ENCODE measurements at regions not wholly inside any gene's neighbourhood (a gene's known extent, or its start where the extent isn't known, plus 50 kb on each side); places are given as distances from the start of the nearest gene placed in this dataset.

- no peak for DNase-seq
These were observed 51.4 kb upstream of the SEC61G start for GRCh38 chr7:54810401-54810800.

DNA sequence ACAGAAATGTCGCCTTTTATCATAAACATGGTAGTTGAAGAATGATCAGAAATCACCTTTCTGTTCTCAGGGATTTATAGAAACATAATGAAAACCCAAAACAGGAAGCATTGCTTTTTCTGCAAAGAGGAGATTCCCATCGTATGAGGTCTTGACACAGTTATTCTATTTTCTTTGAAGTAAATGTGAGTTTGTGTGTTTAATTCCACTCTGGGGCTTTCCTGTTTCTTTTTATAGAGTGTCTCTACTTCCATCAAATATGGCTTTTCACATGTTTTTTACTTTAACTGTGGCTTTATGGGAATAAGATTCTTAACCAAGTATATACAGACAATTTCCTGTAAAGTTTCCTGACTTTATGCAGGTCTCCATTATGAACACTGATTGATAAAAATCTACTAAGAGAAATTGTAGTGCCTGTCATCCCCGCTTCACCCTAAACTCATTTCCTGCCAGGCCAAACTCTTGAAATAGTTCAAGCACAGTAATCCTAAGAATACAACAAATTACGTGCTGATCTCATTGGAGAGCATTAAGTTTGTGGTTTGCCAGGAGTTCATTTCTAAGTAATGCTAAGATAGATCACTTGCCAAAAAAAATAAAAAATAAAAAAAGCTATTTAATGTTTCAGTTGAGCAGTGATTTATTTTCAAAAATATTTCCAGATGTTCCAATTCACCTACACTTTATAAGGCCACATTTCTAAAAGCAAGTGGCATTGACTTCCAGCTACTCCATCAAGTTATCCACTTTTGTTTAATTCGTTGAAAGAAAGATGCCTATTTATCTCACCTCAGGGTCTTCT, 52.2 kb upstream of the SEC61G start:
- DNase-seq, result no peak

DNA sequence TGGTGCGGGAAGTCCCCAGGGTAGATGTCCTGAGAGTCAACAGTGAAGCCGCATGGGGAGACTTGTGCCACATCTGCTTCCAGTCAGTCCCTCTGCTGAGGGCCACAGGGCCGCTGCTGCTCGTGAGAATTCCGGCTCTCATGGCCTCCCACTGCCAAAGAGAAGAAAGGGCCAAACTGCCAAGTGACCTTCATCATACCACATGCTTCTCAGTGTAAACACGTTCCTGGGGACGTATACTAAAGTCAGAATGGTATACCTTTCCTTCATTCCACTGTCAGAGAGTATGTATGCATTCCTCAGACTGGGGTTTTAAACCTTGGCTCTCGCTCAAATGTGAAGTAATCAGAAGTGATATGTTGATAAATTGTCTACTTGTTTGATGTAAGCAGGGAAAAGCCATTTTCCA, 52.8 kb upstream of the SEC61G start:
- DNase-seq, result no peak

GRCh38 chr7:54812756-54813322, 53.8 kb upstream of the SEC61G start:
- no peak for DNase-seq

GRCh38 chr7:54813398-54813797, 54.4 kb upstream of the SEC61G start:
- peak in 1 of 56 donors; percentile 12 for DNase-seq

DNA sequence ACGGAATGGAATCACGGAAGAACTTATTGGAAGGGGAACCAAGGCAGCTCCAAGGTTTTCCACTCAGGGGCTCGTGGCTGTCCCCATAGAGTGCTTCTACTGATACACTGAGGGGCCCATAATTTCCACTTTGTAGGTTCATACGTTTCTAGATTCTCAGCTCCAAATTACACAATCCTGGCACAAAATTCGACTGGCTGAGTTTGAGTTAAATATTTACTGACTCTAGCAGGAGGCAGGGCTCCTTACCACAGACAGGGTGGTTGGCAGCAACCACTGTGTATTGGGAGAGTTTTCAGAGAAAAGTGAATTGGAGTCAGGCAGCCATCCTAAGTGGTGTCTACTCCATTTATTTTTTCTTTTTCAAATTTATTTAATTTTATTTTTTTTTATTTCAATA, 55.4 kb upstream of the SEC61G start:
- DNase-seq, result no peak

GRCh38 chr7:54817152-54817551, 58.1 kb upstream of the SEC61G start:
- DNase-seq, result no peak

GRCh38 chr7:54823776-54824175, 64.8 kb upstream of the SEC61G start:
- peak in 6 of 56 donors; percentile 11 to 42 (median 24) for DNase-seq

DNA sequence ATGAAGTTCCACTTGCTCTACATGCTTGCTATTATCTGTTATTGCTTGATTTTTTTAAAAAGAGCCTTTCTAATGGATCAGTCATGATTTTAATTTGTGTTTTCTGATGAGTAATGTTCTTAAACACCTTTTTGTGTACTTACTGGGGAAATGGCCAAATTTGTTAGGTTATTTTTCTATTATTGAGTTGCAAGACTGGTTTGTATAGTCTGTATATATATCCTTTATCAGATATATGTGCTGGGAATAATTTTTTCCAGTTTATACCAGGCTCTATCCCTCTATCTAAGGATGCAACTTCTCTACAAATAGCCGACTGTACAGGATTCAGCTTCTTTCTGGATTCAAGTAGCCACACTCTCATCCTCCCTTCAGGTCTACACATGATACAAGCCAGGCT, 65.6 kb upstream of the SEC61G start:
- DNase-seq, result no peak

DNA sequence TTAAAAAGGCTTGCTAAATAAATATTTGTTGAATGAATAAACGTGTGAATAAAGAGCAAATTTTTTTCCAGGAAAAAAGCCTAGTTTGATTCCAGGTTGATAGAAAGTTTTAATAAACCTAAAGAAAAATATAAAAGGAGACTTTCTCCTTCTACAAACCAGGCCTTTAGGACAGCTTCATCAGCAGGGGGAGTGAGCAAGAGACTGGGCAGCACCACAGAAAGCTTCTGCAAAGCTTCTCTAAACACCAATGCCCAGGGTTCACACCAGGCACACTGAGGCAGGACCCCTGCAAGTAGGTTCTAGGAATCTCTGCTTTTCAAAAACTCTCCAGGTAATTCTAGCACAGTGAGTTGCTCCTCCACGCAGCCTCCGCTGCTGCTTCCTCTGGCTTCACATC, 66.4 kb upstream of the SEC61G start:
- no peak for DNase-seq

- no peak for DNase-seq
These were observed 68.7 kb upstream of the SEC61G start for GRCh38 chr7:54827734-54828133.

DNA sequence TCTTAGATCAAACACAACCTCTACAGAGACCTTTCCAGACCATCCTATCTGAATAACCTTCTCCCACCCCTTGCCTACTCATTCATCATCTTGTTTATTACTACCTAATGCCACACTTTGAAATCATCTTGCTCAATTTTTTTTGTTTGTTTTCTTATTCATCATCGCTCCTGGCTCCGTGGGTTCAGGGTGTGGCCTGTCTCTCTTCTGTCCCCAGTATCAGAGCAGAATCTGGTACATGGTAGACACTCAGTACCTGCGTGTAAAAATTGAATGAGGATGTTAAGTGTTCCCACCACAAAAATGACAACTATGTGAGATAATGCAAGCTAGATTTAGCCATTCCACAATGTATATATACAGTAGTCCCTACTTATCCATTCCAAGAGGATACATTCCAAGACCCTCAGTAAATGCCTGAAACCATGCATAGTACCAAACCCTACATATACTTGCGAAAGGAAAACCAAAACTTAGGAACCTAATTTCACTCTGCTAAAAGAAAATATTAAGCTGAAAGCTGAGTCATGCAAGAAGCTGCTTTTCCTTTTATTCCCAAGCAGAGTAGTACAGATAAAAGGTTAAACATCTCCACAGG, 72.1 kb upstream of the SEC61G start:
- DNase-seq, result no peak

DNA sequence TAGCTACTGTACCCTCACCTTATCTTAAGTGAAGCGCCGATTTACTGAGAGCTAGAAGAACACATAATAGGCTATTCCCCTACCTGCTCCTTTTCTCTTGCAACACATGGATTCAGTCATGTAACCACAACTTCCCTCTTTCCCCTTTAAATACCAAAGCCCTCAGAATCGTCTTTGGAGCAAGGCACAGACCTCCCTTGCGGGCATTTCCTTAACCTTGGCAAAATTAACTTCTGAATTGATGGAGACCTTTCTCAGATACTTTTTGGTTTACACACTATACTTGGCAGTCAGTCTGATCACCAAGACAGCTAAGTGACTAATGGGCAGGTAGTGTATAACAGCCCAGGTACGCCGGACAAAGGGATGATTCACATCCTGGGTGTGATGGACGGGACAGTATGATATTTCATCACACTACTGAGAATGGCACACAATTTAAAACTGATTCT, 72.7 kb upstream of the SEC61G start:
- DNase-seq, result no peak

DNA sequence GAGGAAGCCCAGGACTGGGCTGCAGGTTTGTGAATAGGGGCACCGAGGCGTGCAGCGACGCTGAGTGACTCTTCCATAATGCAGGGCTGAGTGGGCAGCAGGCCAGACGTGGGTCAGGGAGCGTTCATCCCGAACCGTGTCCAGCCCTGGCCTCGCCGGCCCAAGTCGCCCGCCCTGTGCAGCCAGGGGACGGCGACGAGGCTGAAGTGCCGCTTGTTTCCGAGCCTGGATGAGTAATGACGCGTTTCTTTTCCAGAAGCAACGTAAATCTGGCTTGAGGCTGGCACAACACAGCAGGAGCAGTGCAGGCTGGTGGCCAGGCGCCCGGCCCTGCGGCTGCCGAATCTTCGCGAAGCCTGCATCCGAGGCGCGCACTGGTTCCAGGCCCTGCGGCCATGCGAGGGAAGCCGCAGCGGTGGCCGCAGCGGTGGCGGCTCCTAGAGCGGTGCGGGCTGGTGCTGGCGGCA, 74.0 kb upstream of the SEC61G start:
- peak in 10 of 56 donors; percentile 5 to 50 (median 28) for DNase-seq

DNA sequence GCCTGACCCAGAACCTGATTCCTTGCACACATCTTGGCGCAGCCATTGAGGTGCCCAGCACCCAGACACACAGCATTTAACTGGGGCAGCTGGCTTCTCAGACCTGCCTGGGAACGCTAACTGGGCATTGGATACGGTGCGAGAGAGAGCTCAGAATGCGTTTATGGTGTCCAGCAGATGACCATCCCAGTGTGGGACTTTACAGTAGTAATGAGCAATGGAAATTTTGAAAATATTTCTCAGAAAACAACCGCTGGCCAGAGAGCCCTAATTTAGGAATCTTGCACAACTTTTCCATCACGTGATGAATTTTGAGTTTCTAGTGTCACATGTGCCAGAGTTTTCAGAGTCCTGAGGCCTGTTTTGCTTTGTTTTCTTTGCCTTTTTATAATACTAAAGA, 78.2 kb upstream of the SEC61G start:
- no peak for DNase-seq

DNA sequence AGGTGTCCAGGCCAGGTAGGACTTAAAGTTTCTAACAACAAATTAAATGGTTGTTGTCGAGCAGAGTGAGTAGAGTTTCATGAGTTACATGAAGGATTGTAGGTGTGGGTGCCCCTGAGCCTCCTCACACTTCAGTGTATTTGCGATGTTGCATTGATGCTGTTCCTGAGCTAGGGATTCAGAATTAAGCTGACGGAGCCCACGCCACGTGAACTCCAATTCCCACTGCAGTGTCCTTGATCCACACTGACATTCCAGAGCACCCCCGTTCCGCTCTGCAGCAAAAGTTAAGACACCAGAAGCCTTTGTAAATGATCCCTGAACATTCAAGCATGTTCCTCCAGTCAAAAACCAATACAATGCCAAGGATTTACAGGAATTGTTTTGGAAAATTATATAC, 78.8 kb upstream of the SEC61G start:
- DNase-seq, result no peak

DNA sequence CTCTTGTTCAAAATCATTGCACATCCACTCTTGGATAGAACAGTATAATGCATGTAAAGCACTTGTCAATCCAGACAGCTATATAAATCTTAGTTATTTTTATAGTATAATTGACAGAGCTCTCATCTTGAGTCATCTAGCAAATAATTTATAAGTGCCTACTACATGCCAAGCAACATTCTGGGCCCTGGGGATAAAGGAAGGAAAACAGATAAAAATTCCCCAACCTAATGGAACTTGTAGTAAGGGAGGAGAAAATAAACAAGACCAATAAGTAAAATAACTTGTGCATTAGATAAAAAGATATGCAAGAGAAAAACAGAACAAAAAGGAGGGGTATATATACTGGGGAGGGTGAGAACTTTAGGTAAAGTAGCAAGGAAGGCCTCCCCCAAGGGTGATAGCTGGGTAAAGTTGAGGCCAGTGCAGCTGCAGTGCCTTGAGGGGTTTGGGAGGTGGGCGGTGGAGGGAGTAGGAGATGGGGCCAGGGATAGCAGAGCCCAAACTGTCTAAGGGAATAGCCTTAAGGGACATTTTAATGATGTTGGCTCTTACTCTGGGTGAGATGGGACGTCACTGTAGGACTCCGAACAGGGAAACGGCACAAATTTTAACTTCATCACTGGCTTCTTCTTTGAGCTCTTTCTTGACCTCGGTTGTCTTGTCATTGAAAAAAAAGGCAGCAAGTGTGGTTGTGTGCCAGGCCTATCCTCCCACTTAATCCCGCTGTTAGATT, 79.3 kb upstream of the SEC61G start:
- DNase-seq, result no peak

DNA sequence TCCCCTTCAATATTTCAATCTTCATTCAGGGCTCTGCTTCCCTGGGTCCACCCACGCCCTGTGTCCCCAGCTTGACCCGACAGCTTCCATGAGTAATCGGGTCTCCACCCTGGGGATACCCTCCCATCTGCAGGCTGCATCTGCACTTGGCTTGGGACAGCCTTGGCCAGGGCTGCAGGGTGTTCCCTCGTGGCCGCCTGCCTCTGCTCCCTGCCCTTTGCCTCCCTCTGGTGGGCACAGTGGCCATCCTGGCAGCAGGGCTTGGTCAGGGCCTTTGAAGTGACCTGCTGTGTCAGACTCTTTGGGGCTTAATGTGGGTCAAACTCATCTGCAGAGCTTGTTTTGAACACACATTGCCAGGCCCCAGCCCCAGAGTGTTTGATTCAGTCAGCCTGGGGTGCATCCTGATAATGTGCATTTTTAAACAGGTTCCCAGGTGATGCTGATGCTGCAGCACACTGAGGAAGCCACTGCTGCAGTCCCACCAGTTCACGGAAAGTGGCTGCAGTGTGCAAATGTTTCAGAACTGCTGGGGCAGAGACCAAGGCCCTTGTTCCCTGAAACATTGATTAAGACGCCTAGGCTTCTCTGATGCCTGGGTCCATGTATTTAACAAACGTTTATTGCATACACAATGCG, 80.7 kb upstream of the SEC61G start:
- peak in 17 of 56 donors; percentile 2 to 59 (median 21) for DNase-seq

DNA sequence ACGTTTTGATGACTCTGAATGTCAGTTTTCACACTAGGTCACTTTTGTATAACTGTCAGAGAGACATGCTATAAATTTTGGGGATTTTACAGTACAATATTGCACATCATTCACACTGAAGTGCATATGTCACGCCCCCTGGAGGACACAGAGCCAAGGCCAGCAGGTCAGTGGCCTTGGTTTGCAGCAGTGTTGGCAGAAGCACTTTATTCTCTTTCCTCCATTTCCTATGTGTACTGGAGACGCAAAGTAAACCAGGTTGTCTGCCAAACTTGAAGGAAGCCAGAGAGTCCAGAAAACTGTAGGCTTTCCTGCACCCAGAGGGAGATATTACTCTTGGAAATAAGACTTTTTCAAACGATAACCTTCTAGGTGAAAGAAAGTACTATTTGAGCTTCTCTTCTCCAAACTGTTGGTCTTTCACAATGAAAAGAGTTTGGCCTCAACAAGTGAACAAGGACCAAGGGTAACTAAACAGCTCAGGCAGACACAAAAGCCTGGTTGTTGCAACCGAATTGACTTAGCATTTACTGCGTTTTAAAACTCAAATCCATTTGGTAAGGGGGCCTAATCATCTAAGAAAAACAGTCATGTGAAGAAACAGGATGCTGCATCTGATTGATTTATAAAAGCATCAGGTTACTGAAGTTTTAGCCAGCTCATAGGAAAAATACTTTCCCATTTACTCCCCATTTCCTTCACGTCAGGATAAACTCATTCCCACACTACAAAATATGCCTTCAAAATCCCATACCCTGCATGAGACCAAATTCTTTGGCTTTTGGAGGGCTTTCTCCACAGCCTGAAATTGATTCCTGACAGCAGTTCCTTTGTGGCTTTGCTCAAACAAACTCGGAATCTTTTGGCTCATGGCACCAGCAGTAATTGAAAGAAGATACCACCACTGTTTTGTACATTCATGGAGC, 83.0 kb upstream of the SEC61G start:
- no peak for DNase-seq

DNA sequence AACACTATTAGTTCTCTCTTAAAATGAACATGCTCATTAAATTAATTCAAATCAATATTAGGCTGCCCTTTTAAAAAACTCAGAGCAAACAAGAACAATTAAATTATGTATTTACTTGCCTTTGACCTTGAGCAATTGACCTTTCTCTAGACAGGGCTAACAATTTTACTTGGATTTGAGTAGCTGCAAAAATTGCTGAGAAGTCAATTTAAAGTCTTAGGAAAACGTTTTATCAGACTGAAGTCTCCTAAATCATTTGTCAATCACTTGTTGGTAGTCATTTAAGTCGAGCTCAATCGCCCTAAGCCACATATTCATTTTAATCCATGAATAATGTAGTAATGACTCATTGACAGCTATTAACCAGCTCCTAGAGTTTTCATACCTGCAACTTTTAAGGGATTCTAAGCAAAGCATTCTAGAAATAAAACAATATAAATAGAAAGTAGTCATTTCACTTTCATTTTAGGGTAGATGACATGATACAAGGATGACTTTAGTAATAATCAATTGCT, 84.9 kb upstream of the SEC61G start:
- no peak for DNase-seq
